Vagina (tissue), 2 donors: ENCODE measurements at regions not wholly inside any gene's neighbourhood (a gene's known extent, or its start where the extent isn't known, plus 50 kb on each side); places are given as distances from the start of the nearest gene placed in this dataset.

Source experiments
- DNase-seq, 2 donors: peaks; one replicate each; pipeline ENCODE4 v3.0.0-alpha.2; 2017; ENCODE audit errors: extremely low spot score in 2 of 2
- H3K27ac ChIP-seq: fragments of 200-600 bp; sonication (generic); one replicate; pipeline ENCODE4 v1.5.1; 2019
- H3K27me3 ChIP-seq: fragments of 200-600 bp; sonication (generic); one replicate; pipeline ENCODE4 v1.5.1; 2019
- H3K36me3 ChIP-seq, 2 donors: fragments of 200-600 bp; sonication (generic); one replicate each; pipeline ENCODE4 v1.5.1; 2017 to 2019
- H3K4me1 ChIP-seq: fragments of 200-600 bp; sonication (generic); one replicate; pipeline ENCODE4 v1.5.1; 2019
- H3K4me3 ChIP-seq, 2 donors: fragments of 200-600 bp; sonication (generic); 1 replicate in 1 of 2; 2 replicates in 1 of 2; pipeline ENCODE4 v1.5.1; 2016 to 2019
- H3K9me3 ChIP-seq: fragments of 200-600 bp; sonication (generic); one replicate; pipeline ENCODE4 v1.5.1; 2019
- POLR2A ChIP-seq, 2 donors: fragments of 450-650 bp; IDR thresholded peaks; one replicate each; pipeline ENCODE4 v1.6.1; 2017; ENCODE audit warnings: antibody characterized with exemption in 2 of 2, mild to moderate bottlenecking in 2 of 2, moderate library complexity in 2 of 2
- POLR2AphosphoS5 ChIP-seq, 2 donors: sonication (generic); formaldehyde crosslinking; IDR thresholded peaks; one replicate each; pipeline ENCODE4 v1.9.0; 2017; ENCODE audit warnings: antibody characterized with exemption in 2 of 2, mild to moderate bottlenecking in 2 of 2, low read depth in 1 of 2; ENCODE audit not compliant: insufficient read depth in 1 of 2
- intact Hi-C: fragments of 100-400 bp; cut with DNase I; formaldehyde crosslinking; loops from one replicate; pipeline ENCODE4 v1.15.1; 2023
- TF ChIP-seq, protein P1 (sequence below), 3 experiments: fragments of 450-650 bp in 2 of 3; fragments of 200-600 bp in 1 of 3; sonication (generic) in 1 of 3; IDR thresholded peaks; one replicate each; pipeline ENCODE4 v1.5.1; 2017 to 2019; ENCODE audit warnings: antibody characterized with exemption in 3 of 3, mild to moderate bottlenecking in 2 of 3, moderate library complexity in 2 of 3

DNA sequence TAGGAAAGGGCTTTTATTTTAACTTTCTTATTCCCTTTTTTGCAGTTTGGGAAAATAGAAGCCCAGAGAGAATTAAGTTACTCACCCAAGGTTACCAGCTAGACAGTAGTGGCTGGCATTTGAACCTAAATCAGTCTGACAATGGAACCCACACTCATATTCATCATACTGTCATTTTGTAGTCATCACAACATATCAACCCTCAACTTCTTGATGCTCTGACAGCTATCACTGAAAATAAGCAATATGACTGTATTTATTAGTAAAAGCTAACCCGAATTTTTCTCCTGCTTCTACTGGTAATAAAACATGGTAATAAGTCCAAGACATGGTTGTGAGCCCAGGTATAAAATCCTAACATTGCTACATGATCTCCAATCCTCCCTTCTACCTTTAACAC is 585.8 kb upstream of the UBE2E2 start:
- no peaks in the 10 kb centered on the region for H3K27me3 ChIP-seq
- no peaks in the 10 kb centered on the region for H3K9me3 ChIP-seq
- H3K27ac ChIP-seq, result no peak overlapping the region
- H3K4me3 ChIP-seq, result no peak overlapping the region
- no peak for DNase-seq
- no peak for TF ChIP-seq POLR2AphosphoS5 (IDR thresholded peaks at IDR 0.05; ENCODE audit: insufficient read depth in 1 of 2, low read depth in 1 of 2)
- TF ChIP-seq POLR2A (IDR thresholded peaks at IDR 0.05), result no peak
- TF ChIP-seq, protein P1, sequence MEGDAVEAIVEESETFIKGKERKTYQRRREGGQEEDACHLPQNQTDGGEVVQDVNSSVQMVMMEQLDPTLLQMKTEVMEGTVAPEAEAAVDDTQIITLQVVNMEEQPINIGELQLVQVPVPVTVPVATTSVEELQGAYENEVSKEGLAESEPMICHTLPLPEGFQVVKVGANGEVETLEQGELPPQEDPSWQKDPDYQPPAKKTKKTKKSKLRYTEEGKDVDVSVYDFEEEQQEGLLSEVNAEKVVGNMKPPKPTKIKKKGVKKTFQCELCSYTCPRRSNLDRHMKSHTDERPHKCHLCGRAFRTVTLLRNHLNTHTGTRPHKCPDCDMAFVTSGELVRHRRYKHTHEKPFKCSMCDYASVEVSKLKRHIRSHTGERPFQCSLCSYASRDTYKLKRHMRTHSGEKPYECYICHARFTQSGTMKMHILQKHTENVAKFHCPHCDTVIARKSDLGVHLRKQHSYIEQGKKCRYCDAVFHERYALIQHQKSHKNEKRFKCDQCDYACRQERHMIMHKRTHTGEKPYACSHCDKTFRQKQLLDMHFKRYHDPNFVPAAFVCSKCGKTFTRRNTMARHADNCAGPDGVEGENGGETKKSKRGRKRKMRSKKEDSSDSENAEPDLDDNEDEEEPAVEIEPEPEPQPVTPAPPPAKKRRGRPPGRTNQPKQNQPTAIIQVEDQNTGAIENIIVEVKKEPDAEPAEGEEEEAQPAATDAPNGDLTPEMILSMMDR (IDR thresholded peaks at IDR 0.05), result no peak
- no peaks in the 10 kb centered on the region for H3K4me1 ChIP-seq
- intact Hi-C loops, result no loop called here
- H3K36me3 ChIP-seq, result no peaks in the 10 kb centered on the region

DNA sequence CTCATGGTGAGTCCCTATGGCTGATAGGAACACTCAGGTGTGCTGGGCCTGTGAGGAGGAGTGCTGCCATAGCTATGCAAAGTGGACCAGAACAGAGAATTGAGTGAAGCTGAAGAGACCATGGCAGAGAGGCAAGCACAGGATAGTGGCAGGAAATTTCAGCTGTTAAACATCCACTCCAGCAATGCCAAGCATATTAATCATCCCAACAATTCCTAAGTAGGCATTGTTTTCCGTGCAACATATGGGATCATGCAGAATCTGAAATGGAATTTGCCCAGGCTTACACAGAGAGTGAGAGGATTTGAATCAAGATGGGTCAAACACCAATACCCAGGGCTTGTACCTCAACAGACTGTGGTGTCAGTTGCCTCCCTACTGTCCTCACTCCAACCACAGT is 582.6 kb upstream of the UBE2E2 start:
- H3K36me3 ChIP-seq, result no peaks in the 10 kb centered on the region
- no peak for DNase-seq
- H3K9me3 ChIP-seq, result no peaks in the 10 kb centered on the region
- no peak for TF ChIP-seq POLR2AphosphoS5 (IDR thresholded peaks at IDR 0.05; ENCODE audit: insufficient read depth in 1 of 2, low read depth in 1 of 2)
- no peak for TF ChIP-seq POLR2A (IDR thresholded peaks at IDR 0.05)
- TF ChIP-seq, protein P1 (IDR thresholded peaks at IDR 0.05), result no peak
- no peak overlapping the region for H3K27ac ChIP-seq
- intact Hi-C loops, result no loop called here
- H3K4me3 ChIP-seq, result no peak overlapping the region
- H3K27me3 ChIP-seq, result no peaks in the 10 kb centered on the region
- no peaks in the 10 kb centered on the region for H3K4me1 ChIP-seq

DNA sequence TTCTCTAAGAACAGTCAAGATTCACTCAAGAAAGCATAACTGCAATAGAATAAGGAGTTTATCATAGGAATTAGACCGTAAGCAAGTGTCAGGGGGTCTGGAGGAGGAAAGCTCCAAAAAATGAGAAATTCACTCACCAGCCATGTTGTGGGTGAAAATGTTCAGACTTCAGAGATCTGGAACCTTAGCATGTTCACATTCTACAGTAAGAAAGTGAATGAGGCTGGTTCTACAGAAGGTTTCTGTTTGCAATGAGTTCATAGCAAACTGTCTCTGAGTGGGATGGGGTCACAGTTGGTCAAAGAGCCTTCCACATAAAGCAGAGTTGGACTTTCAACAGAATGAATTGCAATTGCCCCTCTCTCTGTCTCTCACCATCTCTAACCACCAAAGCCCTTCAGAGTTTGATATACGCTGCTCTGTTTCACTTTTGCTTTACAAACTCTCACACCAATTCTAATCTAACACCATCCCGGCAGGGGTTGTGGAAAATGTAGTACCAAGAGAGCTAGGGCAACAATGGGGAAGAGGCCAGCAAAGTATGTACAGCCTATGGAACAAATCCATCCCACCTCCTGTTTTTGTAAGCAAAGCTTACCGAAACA is 581.8 kb upstream of the UBE2E2 start:
- no peak overlapping the region for H3K27ac ChIP-seq
- no peaks in the 10 kb centered on the region for H3K4me1 ChIP-seq
- no peak for DNase-seq
- H3K36me3 ChIP-seq, result no peaks in the 10 kb centered on the region
- H3K4me3 ChIP-seq, result no peak overlapping the region
- no peaks in the 10 kb centered on the region for H3K27me3 ChIP-seq
- intact Hi-C loops, result no loop called here
- TF ChIP-seq POLR2A (IDR thresholded peaks at IDR 0.05) (no peak), POLR2AphosphoS5 (IDR thresholded peaks at IDR 0.05; ENCODE audit: insufficient read depth in 1 of 2, low read depth in 1 of 2) (no peak)
- TF ChIP-seq, protein P1 (IDR thresholded peaks at IDR 0.05), result no peak
- no peaks in the 10 kb centered on the region for H3K9me3 ChIP-seq

DNA sequence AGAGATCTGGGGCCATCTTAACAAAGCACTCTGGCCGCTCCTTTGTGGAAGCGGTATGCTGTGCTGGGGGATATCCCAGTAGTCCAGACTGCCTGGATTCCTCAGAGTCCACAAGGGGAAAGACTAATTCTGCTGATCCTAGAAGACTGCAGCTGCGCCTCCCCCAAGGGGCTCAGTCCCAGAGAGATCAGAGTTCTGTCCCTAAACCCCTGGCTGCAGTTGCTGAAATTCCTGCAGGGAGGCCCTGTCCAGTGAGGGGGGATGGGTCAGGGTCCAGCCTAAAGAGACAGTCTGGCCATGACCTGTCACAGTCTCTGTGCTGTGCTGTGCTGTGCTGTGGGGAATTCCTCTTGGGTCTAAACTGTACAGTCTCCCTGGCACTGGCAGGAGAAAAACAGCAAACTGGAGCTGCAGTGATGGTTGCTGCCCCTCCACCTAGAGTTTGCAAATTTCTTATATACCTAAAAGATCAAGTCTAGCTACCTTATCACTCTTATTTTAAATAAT is 575.1 kb upstream of the UBE2E2 start:
- intact Hi-C loops, result no loop called here
- TF ChIP-seq POLR2AphosphoS5 (IDR thresholded peaks at IDR 0.05; ENCODE audit: insufficient read depth in 1 of 2, low read depth in 1 of 2), result no peak
- no peak for TF ChIP-seq POLR2A (IDR thresholded peaks at IDR 0.05)
- TF ChIP-seq, protein P1 (IDR thresholded peaks at IDR 0.05), result no peak
- Histone ChIP-seq H3K9me3 (no peaks in the 10 kb centered on the region), H3K36me3 (no peaks in the 10 kb centered on the region), H3K27me3 (no peaks in the 10 kb centered on the region), H3K4me1 (no peaks in the 10 kb centered on the region), H3K4me3 (no peak overlapping the region), H3K27ac (no peak overlapping the region)
- DNase-seq, result no peak

DNA sequence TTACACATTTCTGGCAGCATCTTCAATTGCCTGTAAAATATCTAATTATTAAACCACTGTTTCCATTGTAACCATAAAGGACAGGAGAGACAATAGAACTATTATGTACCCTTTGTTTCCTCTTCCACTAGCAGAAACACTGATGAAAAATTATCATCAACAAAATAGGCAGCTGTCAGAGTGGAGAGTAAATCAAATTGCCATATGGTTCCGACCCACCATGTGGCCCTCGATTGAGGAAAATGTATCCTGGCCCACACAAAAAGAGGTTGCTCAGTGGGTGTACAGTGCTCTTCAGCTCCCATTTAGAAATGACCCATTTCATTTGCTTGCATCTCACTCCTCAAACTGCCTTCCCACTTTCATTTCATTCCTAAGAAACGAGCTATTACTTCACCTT is 570.6 kb upstream of the UBE2E2 start:
- H3K36me3 ChIP-seq, result no peaks in the 10 kb centered on the region
- TF ChIP-seq, protein P1 (IDR thresholded peaks at IDR 0.05), result no peak
- TF ChIP-seq POLR2AphosphoS5 (IDR thresholded peaks at IDR 0.05; ENCODE audit: insufficient read depth in 1 of 2, low read depth in 1 of 2) (no peak), POLR2A (IDR thresholded peaks at IDR 0.05) (no peak)
- intact Hi-C loops, result no loop called here
- H3K4me1 ChIP-seq, result no peaks in the 10 kb centered on the region
- H3K9me3 ChIP-seq, result no peaks in the 10 kb centered on the region
- no peak overlapping the region for H3K27ac ChIP-seq
- no peaks in the 10 kb centered on the region for H3K27me3 ChIP-seq
- DNase-seq, result no peak
- H3K4me3 ChIP-seq, result no peak overlapping the region
